NCI-H1048 (cell line): ENCODE measurements at regions not wholly inside any gene's neighbourhood (a gene's known extent, or its start where the extent isn't known, plus 50 kb on each side); places are given as distances from the start of the nearest gene placed in this dataset.

Source experiments
- DNase-seq: peaks from one replicate; lab custom pipeline; 2025; lab: John Stamatoyannopoulos, UW

GRCh38 chr1:55367273-55367672 lies 152.1 kb upstream of the USP24 start:
- DNase-seq = no peak

- DNase-seq = no peak
Measured at GRCh38 chr1:55364216-55364615, 149.1 kb upstream of the USP24 start.

DNA sequence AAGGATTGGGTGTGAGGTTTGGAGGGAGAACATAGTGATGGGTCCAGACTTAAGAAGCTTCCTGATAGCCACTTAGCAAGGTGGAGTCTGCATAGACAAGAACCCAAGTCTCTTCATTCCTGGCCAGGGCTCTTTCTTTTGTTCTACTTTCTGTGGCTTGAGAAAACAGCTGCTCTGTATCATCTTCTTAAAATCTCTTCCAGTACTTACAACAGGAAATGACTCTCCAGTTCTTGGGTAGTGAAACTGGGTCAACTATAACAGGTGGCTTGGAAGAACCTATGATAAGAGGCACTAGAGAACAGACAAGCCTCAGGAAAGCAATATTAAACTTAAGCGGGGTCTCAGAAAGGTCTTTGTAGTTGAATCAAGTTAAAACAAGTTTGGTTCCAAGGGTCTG lies 148.1 kb upstream of the USP24 start:
- DNase-seq = no peak

- DNase-seq = no peak
Measured at GRCh38 chr1:55362558-55362957, 147.4 kb upstream of the USP24 start.

- no peak for DNase-seq
Measured at GRCh38 chr1:55359611-55360010, 144.4 kb upstream of the USP24 start.

DNA sequence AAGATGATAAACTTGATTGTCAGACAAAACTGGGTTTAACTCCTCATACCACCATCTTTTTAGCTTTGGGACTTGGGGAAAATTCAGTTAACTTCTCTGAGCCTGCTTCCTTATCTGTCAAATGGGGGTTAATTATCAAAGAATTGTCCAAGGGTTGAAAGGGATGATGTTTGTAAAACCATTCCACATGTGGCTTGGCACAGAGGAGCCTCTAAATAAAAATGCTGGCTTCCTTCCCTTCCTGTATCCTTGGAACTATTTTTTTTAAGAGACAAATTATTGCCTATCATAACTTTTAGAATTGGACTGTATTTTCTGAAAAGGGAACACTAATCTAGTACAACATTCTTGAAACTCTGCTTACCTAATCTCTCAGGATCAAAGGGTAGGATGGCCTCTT lies 143.4 kb upstream of the USP24 start:
- no peak for DNase-seq

DNA sequence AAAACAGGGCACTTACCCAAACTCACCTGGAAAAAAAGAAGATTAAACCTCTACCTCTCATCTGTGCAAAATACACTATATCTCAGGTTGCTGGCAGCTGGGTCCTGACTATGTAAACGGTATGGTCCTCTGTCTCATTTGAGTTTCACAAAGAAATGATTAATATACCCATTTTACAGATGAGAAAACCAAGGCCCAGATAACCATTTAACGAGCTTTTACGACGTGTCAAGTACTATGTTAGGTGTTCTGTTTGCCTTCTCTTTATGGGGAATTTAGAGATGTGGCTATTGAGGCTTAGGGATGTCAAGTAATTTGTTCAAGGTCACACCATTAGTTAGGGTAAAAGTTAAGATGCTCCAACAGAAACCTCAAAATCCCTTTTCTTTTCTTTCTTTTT lies 140.4 kb upstream of the USP24 start:
- DNase-seq = no peak

GRCh38 chr1:55353707-55354620 lies 138.8 kb upstream of the USP24 start:
- DNase-seq = no peak

DNA sequence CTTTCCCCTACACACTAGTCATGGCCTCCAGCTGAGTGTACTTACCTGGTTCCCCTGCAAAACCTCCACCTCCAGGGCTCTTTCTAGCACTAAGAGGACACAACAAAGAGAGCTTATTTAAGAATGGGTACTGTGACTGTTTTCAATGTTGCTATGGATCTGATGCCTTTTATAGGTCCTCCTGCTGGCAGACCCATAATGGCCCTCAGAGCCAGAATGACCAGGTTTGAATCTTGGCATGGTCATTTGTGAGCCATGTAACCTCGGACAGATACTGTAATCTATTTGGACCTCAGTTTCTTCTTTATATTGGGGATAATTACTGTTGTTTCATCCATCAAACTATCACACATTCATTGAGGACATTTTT lies 137.6 kb upstream of the USP24 start:
- no peak for DNase-seq

DNA sequence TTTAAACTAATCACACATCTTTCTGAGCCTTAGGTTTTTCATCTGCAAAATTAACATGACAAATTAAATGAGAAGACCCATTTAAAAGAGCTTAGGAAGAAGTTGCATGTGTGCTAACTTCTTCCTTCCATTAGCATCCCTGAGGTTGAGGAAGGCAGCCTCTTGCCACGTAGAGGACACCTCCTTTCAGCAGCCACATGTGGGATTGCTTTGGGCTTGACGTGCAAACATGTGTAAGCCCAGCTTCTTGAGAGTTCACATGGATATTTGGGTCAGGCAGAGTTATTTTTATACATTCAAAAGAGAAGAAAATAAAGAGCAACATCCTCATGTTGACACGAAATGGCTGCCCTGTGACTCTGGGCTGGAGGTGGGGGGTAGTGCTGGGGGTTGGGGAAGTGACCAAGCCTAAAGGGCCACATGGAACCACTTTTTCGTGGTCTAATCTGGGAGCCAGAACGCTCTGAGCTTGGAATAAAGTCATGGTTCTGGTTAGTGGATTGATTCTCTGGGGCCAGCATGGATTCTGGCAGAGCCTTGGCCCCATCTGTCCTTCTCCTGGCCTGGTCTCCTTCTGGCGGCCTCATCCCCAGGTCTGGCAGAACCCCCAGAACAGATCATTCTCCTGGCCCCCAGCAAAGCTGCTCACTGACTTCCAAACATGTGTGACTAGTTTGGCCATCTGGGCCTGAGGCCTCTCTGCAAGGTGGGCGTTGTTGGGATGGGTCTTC lies 137.1 kb upstream of the USP24 start:
- no peak for DNase-seq

DNA sequence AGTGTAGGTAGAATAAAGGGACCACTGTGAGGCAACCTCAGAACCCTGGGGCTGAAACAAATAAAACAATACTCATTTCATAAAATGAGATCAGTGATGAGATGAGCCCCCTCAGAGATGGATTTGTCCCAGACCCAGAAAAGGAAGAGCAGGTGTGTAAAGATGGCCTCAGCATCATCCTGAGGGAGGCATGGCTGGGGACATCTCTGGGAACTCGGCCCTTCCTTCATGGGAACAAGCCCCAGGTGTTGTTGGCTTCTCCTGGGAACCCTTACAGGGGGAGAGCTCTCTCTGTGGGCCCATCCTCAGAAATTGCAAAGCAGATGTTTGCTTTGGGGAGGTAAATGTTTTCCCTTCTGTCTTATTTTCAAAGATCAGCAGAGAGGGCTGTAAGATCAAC lies 133.2 kb upstream of the USP24 start:
- no peak for DNase-seq

GRCh38 chr1:55347866-55348265 lies 132.7 kb upstream of the USP24 start:
- no peak for DNase-seq

DNA sequence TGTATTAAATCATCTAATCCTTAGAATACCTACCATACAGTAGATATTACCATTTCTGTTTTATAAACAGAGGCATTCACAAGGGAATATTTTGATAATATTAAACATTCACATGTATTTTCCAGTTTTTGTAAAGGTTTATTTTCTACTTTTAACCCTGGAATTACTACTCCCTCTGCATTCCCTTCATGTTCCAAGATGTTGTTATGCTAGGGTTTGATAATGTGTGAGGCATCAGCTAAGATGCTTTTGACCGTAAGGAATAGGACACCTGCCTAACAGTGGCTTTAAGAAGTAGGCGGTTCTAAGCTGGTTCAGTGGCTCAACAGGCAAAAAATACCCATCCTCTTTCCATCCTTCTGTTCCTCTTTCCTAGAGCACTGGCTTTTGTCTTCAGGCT lies 131.9 kb upstream of the USP24 start:
- no peak for DNase-seq

GRCh38 chr1:55346586-55346985 lies 131.4 kb upstream of the USP24 start:
- no peak for DNase-seq

DNA sequence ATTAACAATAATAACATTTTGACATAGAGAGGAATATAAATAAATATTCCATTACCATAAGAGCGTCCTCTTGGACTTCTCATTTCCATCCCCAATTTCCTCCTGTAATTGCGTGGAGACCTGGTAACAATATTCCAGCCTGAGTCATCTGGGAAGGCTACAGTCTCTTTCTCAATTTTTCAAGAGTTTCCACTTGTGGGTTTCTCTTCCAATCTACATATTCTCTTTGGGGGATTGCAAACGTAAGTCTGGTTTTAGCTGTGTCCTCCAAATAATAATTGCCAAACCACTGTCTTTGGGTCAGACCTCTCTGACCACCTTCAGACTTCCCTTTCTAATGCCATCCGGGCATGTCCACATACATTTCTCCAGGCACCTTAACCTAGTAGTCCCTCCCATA lies 124.5 kb upstream of the USP24 start:
- no peak for DNase-seq

DNA sequence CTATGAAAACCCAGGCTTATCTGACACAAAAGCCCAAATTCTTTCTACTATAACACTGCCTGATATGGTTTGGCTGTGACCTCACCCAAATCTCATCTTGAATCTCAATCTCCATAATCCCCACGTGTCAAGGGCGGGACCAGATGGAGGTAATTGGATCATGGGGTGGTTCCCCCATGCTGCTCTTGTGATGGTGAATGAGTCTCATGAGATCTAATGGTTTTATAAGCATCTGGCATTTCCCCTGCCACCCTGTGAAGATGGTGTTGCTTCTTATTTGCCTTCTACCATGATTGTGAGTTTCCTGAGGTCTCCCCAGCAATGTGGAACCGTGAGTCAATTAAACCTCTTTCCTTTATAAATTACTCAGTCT lies 123.3 kb upstream of the USP24 start:
- no peak for DNase-seq

DNA sequence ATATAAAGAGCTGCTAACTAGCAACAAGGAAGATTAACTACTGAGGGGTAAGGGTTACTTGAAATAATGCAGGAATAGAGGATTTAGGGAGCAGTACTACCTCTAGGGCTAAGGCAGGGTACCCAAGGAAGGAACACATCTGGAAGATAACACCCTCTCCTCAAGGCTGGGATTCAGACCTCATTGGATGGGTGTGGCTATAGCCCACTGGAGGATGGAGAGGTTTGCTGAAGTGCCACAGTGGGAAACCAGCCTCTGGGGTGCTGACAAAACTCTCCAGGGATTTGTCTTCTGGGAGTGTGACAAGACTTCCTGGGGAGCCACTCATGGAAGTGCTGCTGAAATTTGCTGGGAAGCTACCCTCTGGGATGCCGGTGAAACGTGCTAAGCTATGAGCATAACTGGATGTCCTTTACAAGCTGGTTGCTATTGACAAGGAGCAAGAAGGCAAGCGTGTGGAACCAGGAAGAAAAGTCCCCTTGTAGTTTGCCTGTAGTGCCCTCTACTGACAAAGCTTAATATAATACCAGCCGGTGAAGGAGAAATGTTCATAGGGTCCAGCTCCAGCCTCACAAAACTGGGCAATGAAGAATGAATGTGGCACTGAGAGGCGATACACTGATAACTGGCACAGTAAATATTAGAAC lies 122.8 kb upstream of the USP24 start:
- DNase-seq = peak; percentile 25

DNA sequence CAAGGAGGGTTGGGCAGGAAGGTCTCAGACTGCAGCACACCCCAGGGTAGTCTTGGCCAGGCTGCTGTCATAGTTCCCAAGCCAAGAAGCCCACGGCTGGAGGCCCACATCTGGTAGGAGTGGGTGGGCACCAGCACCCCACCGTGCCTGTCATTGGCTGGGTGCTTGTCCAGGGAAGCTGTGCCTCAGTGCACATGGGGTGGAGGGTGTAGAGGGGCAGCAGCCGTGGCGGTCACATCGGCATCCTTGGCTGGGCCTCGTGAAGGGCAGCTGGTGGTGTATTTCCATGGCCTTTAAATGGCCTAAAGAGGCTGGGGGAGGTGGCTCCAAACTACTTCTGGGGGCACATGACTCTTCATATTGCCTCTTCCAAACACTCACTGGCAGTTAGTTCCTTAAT lies 119.6 kb upstream of the USP24 start:
- DNase-seq = no peak

DNA sequence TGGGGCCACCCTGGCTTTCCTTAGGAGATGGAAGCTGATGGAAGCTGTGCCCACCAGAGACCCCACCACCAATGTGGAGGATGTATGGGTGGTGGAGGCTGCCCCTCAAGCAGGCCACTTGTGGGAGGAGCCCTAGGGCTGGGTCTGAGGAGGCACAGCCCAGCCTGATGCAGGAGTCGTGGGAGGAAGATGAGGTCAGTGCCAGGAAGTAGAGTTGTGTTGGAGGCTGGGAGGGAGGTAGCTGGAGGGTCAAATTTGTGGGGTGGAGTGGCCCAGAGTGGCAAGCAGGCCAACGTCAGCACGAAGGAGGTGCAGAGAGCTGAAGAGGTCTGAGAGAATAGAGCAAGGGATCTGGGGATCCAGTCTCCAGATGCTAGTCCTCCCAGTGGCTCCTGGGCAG lies 119.0 kb upstream of the USP24 start:
- no peak for DNase-seq

- DNase-seq = no peak
Measured at GRCh38 chr1:55333461-55333860, 118.3 kb upstream of the USP24 start.

GRCh38 chr1:55331351-55331750 lies 116.2 kb upstream of the USP24 start:
- no peak for DNase-seq

GRCh38 chr1:55329808-55330432 lies 114.8 kb upstream of the USP24 start:
- DNase-seq = no peak

DNA sequence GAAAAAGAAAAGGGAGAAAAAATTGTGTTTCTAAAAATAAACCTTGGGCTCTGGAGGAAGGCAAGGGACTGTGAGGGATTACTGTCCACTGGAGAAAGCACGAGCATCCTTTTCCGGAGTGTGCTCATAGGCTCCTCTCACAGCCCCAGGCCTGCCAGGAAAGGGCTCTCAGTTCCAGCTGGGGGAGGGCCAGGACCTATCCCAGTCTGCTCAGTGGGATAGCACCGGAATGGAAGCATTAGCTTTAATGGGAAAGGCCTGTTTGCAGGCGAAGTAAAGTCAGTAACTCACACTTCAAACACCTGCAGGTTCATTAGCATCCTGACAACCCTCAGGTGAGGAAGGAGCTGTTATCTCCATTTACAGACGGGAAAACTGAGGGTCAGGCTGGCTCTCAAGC lies 113.9 kb upstream of the USP24 start:
- no peak for DNase-seq
